HG03175 (cell line): ENCODE measurements at regions not wholly inside any gene's neighbourhood (a gene's known extent, or its start where the extent isn't known, plus 50 kb on each side); places are given as distances from the start of the nearest gene placed in this dataset.

ENCODE experiments used
- ATAC-seq: cut with Tn5 transposase; IDR thresholded peaks from one replicate; pipeline ENCODE4 v1.9.1; 2021; ENCODE audit warnings: mild to moderate bottlenecking, moderate library complexity; ENCODE audit not compliant: unreplicated experiment

DNA sequence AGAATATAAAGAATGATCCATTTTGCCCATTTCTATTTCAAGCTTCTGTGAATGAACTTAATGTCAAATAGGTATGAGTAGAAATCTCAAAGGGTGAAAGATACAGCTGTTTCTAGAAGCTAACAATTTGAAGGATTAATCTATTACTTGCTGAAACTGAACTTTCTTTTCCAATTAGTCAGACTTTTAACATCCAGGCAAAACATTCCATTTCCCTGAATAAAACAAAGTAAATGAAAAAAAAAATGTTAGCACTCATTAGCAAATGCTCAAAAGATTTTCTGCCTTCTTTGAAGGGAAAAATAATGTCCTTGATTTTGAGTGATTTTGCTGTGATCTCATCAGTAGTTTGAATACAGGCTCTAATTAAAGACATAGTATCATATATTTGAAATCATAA, 447.6 kb upstream of the PRMT6 start:
- no peak for ATAC-seq

- ATAC-seq, result no peak
Observed at GRCh38 chr1:106613068-106613467, 443.4 kb upstream of the PRMT6 start.

DNA sequence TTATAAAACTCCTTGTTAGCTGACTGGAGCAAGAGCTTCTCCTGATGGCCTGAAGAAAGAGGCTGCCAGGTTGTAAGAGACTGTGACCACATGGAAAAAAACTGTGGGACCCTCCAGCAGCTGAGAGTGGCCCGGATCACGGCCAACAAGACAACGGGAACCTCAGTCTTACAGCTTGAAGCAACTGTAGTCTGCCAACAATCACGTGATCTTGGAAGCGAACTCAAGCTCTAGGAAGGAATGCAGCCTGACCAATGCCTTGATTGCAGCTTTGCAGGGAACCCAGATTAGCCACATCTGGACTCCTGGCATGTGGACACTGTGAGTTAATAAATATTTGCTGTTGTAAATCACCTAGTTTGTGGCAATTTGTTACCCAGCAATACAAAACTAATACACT, 442.6 kb upstream of the PRMT6 start:
- ATAC-seq, result no peak

DNA sequence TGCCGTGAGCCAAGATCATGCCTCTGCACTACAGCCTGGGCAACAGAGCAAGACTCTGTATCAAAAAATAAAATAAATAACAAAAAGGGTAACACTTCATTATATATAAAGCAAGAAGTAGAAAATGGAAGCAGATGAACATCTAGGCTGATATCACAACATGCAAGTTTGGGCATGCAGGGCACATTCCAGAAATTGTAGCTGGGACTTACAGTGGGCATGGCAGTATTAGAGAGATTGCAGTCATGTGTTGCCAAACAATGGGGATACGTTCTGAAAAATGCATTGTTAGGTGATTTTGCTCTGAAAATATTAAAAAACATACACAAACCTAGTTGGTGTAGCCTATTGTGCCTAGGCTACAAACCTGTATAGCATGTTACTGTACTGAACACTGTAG, 441.0 kb upstream of the PRMT6 start:
- no peak for ATAC-seq

DNA sequence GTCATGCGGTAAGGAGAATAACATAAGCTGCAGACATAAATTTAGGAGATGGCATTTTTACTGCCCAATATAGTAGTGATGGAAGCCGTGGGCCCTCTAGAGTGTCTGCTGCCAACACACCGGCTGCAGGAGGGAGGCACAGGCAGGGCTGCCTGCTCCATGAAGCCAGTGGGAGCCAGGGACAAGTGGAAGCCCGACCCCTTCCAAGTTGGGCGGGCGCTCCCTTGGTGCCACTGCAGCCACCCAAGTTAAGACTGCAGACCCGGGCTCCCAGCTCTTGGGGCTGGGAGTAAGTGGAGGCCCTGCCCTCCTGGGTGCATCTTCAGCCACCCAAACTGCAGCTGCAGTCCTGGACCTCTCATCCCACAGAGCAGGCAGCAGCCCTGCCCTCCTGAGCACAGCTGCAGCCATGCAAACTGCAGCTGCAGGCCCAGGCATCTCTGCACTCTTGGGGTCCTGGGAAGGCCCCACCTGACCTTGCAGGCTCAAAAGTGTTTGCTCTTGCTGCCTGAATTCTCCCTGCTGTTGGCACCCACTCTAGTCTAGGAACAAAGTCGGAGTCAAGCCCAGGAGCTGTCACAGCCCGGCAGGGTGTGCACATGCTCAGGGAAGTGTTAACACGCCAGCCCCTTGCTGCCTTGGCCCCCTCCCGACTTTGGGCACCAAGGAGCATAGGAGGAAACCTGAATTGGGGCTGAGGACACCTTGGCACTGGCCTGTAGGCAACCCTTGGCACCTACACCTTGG, 437.2 kb upstream of the PRMT6 start:
- no peak for ATAC-seq

DNA sequence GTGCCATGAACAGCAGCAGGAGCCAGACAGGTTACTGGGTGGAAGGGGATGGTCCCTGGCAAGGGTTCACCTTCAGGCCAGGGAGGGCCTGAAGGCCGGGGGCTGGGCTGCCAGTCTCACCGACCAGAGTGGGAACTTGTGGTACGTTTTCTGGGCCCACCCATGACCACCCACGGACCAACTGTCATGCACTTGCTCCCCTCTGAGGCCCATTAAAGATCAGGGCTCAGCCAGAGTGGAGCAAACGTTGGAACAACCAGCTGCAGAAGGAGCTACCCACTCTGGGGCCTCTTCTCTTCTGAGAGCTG, 436.7 kb upstream of the PRMT6 start:
- no peak for ATAC-seq

GRCh38 chr1:106620521-106620954, 435.9 kb upstream of the PRMT6 start:
- no peak for ATAC-seq

DNA sequence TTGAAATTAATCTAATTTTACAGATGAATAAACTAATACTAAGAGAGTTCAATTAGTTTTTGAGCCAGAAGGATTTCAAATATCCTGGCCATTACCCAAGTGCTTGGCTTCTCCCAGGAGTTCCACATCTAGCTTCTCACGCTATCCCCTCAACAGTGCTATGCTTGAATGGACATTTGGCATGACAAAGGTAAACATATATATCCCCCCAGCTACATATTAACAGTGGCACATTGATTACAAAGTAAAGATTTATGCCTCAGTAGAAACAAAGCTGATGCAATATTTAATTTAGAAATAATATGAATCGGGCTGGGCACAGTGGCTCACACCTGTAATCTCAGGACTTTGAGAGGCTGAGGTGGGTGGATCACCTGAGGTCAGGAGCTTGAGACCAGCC, 434.6 kb upstream of the PRMT6 start:
- ATAC-seq, result no peak

GRCh38 chr1:106637566-106637965, 418.9 kb upstream of the PRMT6 start:
- ATAC-seq, result no peak

- no peak for ATAC-seq
Observed at GRCh38 chr1:106646261-106646784, 410.2 kb upstream of the PRMT6 start.

- no peak for ATAC-seq
Observed at GRCh38 chr1:106646816-106647215, 409.7 kb upstream of the PRMT6 start.

DNA sequence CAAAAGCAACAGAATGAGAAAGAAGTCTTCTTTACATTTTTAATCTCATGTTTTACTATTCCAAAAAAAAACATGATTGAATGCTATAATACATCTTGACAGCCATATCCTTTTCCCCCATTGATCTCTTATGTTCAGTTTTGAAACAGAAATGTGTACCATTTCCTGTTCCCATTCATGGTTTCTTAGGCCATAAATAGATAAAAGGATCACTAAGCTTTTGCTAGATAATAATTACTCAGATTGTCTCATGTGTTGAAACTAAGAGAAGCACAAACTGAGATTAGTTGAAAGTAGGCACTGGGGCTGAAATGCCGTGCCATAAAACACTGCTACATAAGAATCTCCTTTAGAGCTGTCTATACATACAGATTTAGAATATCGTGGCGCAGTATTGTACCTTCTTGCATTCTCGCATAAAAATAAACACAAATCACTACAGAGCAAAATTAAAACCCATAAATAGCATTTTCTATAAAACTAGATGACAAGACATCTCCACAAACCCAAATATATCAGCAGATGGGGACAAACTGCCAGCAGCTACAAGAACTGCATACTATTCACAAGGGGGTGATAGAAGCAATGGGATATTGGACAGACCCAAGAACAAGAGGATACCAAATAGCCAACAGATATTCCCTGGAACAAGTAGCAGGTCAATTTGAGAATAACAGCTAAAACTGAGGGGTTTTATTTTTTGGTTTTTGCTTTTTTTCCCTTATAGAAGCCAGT, 405.3 kb upstream of the PRMT6 start:
- peak; percentile 67 for ATAC-seq

DNA sequence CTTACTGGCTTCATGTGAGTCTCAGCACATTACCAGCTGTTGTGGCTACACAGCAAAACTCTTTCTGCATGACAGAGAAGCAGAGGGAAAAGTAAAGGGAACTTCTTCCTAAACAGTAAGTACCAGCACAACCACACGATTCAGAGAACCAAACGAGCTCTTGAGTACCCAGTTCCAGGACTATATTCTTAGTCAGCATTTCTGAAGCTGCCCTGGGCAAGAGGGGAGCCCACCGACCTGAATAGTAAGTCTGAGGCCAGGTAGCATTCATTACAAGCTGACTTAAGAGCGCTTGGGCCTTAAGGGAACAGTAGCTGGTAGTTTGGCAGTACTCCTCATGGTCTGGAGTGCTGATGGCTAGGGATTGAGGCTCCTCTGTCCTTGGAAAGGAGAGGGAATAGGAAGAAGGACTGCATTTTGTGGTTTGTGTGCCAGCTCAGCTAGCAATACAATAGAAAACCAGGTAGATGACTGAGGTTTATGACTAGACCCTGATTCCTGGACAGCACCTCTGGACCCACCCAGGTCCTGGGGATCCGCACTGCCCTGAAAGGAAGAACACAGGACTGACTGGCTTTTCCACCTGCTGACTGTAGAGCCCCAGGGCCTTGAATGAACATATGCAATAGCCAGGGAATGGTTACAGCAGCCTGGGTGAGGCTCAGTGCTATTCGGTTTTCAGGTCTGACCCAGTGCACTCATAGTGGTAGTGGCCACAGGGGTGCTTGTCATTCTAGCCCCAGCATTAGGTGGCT, 396.8 kb upstream of the PRMT6 start:
- ATAC-seq, result no peak

- no peak for ATAC-seq
Observed at GRCh38 chr1:106675558-106675957, 380.9 kb upstream of the PRMT6 start.

GRCh38 chr1:106676021-106676420, 380.5 kb upstream of the PRMT6 start:
- no peak for ATAC-seq

GRCh38 chr1:106677181-106677580, 379.3 kb upstream of the PRMT6 start:
- ATAC-seq, result no peak

- no peak for ATAC-seq
Observed at GRCh38 chr1:106677721-106678120, 378.8 kb upstream of the PRMT6 start.

DNA sequence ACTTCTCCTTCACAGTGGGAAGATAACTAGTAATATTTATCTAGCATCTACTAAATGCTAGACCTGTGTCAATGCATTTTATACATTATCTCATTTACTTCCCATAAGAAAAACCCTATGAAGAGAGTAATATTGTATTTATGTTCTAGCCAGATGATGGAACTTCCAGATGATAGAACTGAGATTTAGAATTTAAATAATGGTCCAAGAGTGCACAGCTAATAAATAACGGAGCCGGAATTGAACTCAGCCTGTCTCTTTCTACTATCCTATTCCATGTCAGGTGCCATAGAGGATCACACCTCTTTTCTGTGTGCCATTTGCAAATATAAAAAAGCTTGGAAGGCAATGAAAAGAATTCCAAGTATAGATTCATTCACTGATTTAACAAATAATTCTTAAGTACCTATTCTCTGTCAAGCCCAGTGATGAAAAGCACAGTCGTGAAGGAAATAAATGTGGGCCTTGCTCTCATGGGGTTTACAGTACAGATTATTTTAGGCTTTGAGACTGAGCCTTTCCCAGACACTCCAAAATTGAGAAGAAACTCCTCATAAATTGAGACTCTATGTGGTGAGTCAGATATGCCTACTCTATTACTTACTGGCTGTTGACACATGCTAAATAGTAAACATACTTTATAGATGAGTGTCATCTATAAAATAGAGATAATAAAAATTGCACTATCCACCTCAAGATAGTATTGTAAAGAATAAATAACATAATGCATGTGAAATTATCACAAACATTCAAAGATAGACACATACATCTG, 378.0 kb upstream of the PRMT6 start:
- no peak for ATAC-seq

- ATAC-seq, result no peak
Observed at GRCh38 chr1:106680216-106680615, 376.3 kb upstream of the PRMT6 start.

DNA sequence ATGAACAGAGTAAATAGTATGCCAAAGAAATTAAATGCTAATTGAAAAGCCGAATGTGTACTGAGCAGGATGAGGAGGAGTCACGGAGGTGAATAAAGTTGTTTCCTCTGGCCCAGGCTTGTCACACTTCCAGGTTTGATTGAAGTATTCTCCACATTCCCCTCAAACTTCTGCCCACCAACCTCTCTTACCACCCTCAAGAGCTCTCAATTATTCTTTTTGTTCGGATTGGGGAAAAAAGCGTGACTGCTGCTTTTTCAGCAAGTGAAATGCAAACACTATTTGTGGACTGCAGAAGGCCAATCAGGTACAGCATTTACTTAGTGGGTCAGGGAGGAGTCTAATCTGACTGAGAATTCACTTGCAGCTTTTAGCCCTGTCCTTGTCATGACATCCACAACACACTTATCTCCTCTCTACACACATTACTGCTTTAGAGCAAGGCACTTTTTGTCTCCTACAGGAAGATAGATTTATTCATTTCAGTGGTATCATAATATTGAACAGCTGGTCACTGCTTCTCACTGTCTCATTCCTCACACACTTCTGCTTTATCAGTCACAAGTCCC, 375.6 kb upstream of the PRMT6 start:
- ATAC-seq, result no peak
